GM12878 (cell line): ENCODE measurements at regions not wholly inside any gene's neighbourhood (a gene's known extent, or its start where the extent isn't known, plus 50 kb on each side); places are given as distances from the start of the nearest gene placed in this dataset.

Experiments used
- ATAC-seq: fragments of 200-7000 bp; cut with Tn5 transposase; 3 replicates; pipeline ENCODE4 v1.9.1; 2020; ENCODE audit warnings: mild to moderate bottlenecking, moderate library complexity
- BruUV-seq: library from RNA; stranded (reverse); fragments of 400-500 nt; replicated peaks from 2 replicates; lab custom pipeline; 2021; lab: Mats Ljungman, UMichigan
- CTCF ChIA-PET: fragments of 300-600 bp; sonication (Branson Sonifier 250); formaldehyde crosslinking; extraction: SDS; loops from one replicate; lab custom pipeline; 2021; ENCODE audit warnings: inconsistent platforms; lab: Yijun Ruan, JAX
- POLR2A ChIA-PET: fragments of 350-600 bp; formaldehyde crosslinking; extraction: SDS; loops from one replicate; lab custom pipeline; 2021; ENCODE audit warnings: inconsistent platforms; lab: Charles Lee
- RAD21 ChIA-PET: fragments of 300-600 bp; sonication (Branson Sonifier 250); formaldehyde crosslinking; loops from one replicate; lab custom pipeline; 2023; ENCODE audit warnings: antibody characterized with exemption; ENCODE audit not compliant: unreplicated experiment; lab: Charles Lee
- SMC1A ChIA-PET: fragments of 300-600 bp; sonication (Branson Sonifier 250); formaldehyde crosslinking; loops from one replicate; lab custom pipeline; 2023; ENCODE audit not compliant: unreplicated experiment, uncharacterized antibody; lab: Charles Lee
- DNase-seq: peaks from one replicate; pipeline ENCODE4 v3.0.0-alpha.2; 2011; ENCODE audit warnings: low read depth, low spot score
- FAIRE-seq: peaks from 3 replicates; lab custom pipeline; 2011; peaks lifted over from hg19 to GRCh38; lab: Jason Lieb, UNC
- H2AFZ ChIP-seq: 2 replicates; pipeline ENCODE4 v1.6.0; 2011; ENCODE audit warnings: low read depth, low read length, control low read depth; ENCODE audit not compliant: control insufficient read depth
- H3K27ac ChIP-seq: 2 replicates; pipeline ENCODE4 v1.5.1; 2011; ENCODE audit warnings: control low read depth; ENCODE audit not compliant: control insufficient read depth, insufficient read depth
- H3K27me3 ChIP-seq, 2 experiments: replicated peaks in 1 of 2; 2 replicates each; pipeline versions ENCODE4 v1.6.0 to v1.6.1; 2011; ENCODE audit warnings: low read length in 1 of 2; ENCODE audit not compliant: control insufficient read depth in 2 of 2, insufficient read depth in 2 of 2
- H3K36me3 ChIP-seq, 2 experiments: 2 replicates each; pipeline ENCODE4 v1.5.1; 2011; ENCODE audit warnings: low read length in 1 of 2; ENCODE audit not compliant: control insufficient read depth in 2 of 2, insufficient read depth in 2 of 2
- H3K4me1 ChIP-seq: 2 replicates; pipeline ENCODE4 v1.6.1; 2011; ENCODE audit warnings: mild to moderate bottlenecking, low read length, moderate library complexity, mixed read lengths; ENCODE audit not compliant: control insufficient read depth, insufficient read depth
- H3K4me2 ChIP-seq: 2 replicates; pipeline ENCODE4 v1.6.0; 2011; ENCODE audit warnings: control low read depth; ENCODE audit not compliant: control insufficient read depth, insufficient read depth
- H3K4me3 ChIP-seq: fragments of 200-600 bp; sonication (generic); 2 replicates; pipeline ENCODE4 v1.5.1; 2016
- H3K79me2 ChIP-seq: 2 replicates; pipeline ENCODE4 v1.6.0; 2011; ENCODE audit warnings: low read length; ENCODE audit not compliant: control insufficient read depth, insufficient read depth
- H3K9ac ChIP-seq: 2 replicates; pipeline ENCODE4 v1.8.0; 2011; ENCODE audit warnings: low read length, control low read depth, mixed read lengths; ENCODE audit not compliant: control insufficient read depth, insufficient read depth
- H3K9me3 ChIP-seq: replicated peaks from 3 replicates; pipeline ENCODE4 v1.5.1; 2011; ENCODE audit warnings: mild to moderate bottlenecking, low read length; ENCODE audit not compliant: control insufficient read depth, insufficient read depth
- H4K20me1 ChIP-seq: 2 replicates; pipeline ENCODE4 v1.6.0; 2011; ENCODE audit not compliant: control insufficient read depth, insufficient read depth
- CREM ChIP-seq: IDR thresholded peaks from 2 replicates; pipeline ENCODE4 v1.6.1; 2014; ENCODE audit warnings: antibody characterized with exemption, low read depth
- ETV6 ChIP-seq, 2 experiments: fragments of 450-650 bp in 1 of 2; IDR thresholded peaks in 1 of 2; conservative IDR thresholded peaks in 1 of 2; 2 replicates each; pipeline ENCODE4 v1.6.1; 2014; ENCODE audit warnings: antibody characterized with exemption in 1 of 2, borderline replicate concordance in 1 of 2, low read depth in 1 of 2, mild to moderate bottlenecking in 1 of 2, moderate library complexity in 1 of 2
- IKZF2 ChIP-seq, 2 experiments: fragments of 450-650 bp; IDR thresholded peaks; 2 replicates each; pipeline ENCODE4 v1.6.1; 2017; ENCODE audit warnings: mild to moderate bottlenecking in 2 of 2, moderate library complexity in 2 of 2
- IRF4 ChIP-seq: IDR thresholded peaks from 2 replicates; pipeline ENCODE4 v1.6.1; 2011; ENCODE audit warnings: low read depth, low read length
- KDM1A ChIP-seq: fragments of 200-600 bp; sonication (generic); IDR thresholded peaks from 2 replicates; pipeline ENCODE4 v1.6.1; 2016; ENCODE audit warnings: borderline replicate concordance
- MEF2B ChIP-seq: fragments of 450-650 bp; IDR thresholded peaks from 2 replicates; pipeline ENCODE4 v1.6.1; 2018; ENCODE audit warnings: mild to moderate bottlenecking, moderate library complexity; ENCODE audit not compliant: partially characterized antibody, poor library complexity, severe bottlenecking
- POLR2A ChIP-seq: IDR thresholded peaks from 2 replicates; pipeline ENCODE4 v1.6.1; 2011; ENCODE audit warnings: low read depth, mild to moderate bottlenecking, low read length
- POLR2AphosphoS5 ChIP-seq: IDR thresholded peaks from 2 replicates; pipeline ENCODE4 v1.6.1; 2011; ENCODE audit warnings: mild to moderate bottlenecking, low read length, inconsistent platforms
- RB1 ChIP-seq: fragments of 450-650 bp; formaldehyde crosslinking; IDR thresholded peaks from 2 replicates; pipeline ENCODE4 v1.6.1; 2017; ENCODE audit warnings: mild to moderate bottlenecking, borderline replicate concordance
- RFX5 ChIP-seq: IDR thresholded peaks from 2 replicates; pipeline ENCODE4 v1.6.1; 2011; ENCODE audit warnings: low read depth, low read length, improper control_type of control experiment
- YBX1 ChIP-seq: fragments of 450-650 bp; IDR thresholded peaks from 2 replicates; pipeline ENCODE4 v1.6.1; 2016; ENCODE audit warnings: antibody characterized with exemption
- ZNF622 ChIP-seq: fragments of 450-650 bp; IDR thresholded peaks from 2 replicates; pipeline ENCODE4 v1.6.1; 2017; ENCODE audit warnings: mild to moderate bottlenecking, inconsistent platforms
- WGBS: methylation state at CpG from one replicate; pipeline ENCODE4 v1.1.6; 2016; ENCODE audit warnings: low lambda C conversion rate; ENCODE audit not compliant: insufficient replicate concordance, insufficient coverage; ENCODE audit errors: missing lambda C conversion rate; 5-methylcytosine and 5-hydroxymethylcytosine counted together
- in situ Hi-C: fragments of 300-500 bp; cut with MboI; formaldehyde crosslinking; loops from 9 replicates; pipeline ENCODE4 v1.14.3; 2018; ENCODE audit warnings: mixed read lengths
- intact Hi-C: fragments of 100-400 bp; cut with micrococcal nuclease; formaldehyde crosslinking; loops from one replicate; pipeline ENCODE4 v1.14.2; 2022; ENCODE audit not compliant: unreplicated experiment
- TF ChIP-seq, protein P1 (sequence below): IDR thresholded peaks from 2 replicates; pipeline ENCODE4 v1.6.1; 2011; ENCODE audit warnings: borderline replicate concordance, low read depth, mild to moderate bottlenecking, moderate library complexity, mixed read lengths, low read length; ENCODE audit not compliant: insufficient read depth; ENCODE audit errors: extremely low read length
- TF ChIP-seq, protein P2 (sequence below): fragments of 450-650 bp; conservative IDR thresholded peaks from 2 replicates; pipeline ENCODE4 v1.6.1; 2017; ENCODE audit warnings: mild to moderate bottlenecking, moderate library complexity

DNA sequence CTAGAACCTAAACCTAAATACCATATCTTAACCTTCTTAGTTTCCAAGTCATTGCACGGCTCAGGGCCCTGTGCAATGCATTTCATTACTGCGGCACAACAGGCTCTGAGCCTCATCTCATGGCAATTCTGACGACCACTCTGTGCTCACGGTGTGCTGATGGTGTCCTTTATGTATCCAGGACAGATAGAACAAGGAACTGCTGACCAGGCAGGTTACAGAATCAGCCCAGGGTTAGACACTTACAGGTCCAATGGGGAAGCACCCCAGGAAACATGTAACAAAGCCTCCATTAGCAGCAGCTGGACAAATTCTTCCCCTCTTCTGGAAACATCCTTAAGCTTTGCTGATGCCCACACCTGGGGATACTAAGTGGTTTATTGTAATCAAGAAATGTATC, 91.9 kb upstream of the NSMCE3 start:
- H3K4me2 ChIP-seq = no peak overlapping the region
- CTCF ChIA-PET = interaction anchor here (0.6 kb wide), 1 partner anchor 60 kb away, joined by 3 read pairs; no protein-coding TSS in a partner anchor
- no peak overlapping the region for H3K27ac ChIP-seq
- intact Hi-C loops (no loop called here), in situ Hi-C loops (no loop called here)
- no peaks in the 10 kb centered on the region for H3K36me3 ChIP-seq
- no peaks in the 10 kb centered on the region for H3K4me1 ChIP-seq
- SMC1A ChIA-PET = no interaction called here
- no peaks in the 10 kb centered on the region for H3K9me3 ChIP-seq
- 17% methylated on average over 4 of the region's 4 CpGs for WGBS
- POLR2A ChIA-PET = no interaction called here
- DNase-seq (no peak), FAIRE-seq (no peak), ATAC-seq (no peak)
- H3K9ac ChIP-seq = no peak overlapping the region
- no peak overlapping the region for H3K4me3 ChIP-seq
- no peak overlapping the region for H2AFZ ChIP-seq
- no TSS peak for BruUV-seq
- H3K27me3 ChIP-seq = no peaks in the 10 kb centered on the region
- RAD21 ChIA-PET = no interaction called here
- no peaks in the 10 kb centered on the region for H4K20me1 ChIP-seq
- H3K79me2 ChIP-seq = no peaks in the 10 kb centered on the region
- TF ChIP-seq ETV6 (conservative IDR thresholded peaks at IDR 0.05 in 1 of 2, IDR thresholded peaks at IDR 0.05 in 1 of 2; ENCODE audit: borderline replicate concordance in 1 of 2, low read depth in 1 of 2) (no peak), IKZF2 (IDR thresholded peaks at IDR 0.05) (no peak), YBX1 (no peak), MEF2B (no peak), IRF4 (no peak), POLR2AphosphoS5 (no peak), RB1 (no peak), POLR2A (no peak), ZNF622 (no peak), RFX5 (no peak), CREM (no peak), KDM1A (no peak)
- TF ChIP-seq, protein P1, sequence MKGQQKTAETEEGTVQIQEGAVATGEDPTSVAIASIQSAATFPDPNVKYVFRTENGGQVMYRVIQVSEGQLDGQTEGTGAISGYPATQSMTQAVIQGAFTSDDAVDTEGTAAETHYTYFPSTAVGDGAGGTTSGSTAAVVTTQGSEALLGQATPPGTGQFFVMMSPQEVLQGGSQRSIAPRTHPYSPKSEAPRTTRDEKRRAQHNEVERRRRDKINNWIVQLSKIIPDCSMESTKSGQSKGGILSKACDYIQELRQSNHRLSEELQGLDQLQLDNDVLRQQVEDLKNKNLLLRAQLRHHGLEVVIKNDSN = no peak
- TF ChIP-seq, protein P2, sequence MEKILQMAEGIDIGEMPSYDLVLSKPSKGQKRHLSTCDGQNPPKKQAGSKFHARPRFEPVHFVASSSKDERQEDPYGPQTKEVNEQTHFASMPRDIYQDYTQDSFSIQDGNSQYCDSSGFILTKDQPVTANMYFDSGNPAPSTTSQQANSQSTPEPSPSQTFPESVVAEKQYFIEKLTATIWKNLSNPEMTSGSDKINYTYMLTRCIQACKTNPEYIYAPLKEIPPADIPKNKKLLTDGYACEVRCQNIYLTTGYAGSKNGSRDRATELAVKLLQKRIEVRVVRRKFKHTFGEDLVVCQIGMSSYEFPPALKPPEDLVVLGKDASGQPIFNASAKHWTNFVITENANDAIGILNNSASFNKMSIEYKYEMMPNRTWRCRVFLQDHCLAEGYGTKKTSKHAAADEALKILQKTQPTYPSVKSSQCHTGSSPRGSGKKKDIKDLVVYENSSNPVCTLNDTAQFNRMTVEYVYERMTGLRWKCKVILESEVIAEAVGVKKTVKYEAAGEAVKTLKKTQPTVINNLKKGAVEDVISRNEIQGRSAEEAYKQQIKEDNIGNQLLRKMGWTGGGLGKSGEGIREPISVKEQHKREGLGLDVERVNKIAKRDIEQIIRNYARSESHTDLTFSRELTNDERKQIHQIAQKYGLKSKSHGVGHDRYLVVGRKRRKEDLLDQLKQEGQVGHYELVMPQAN = no peak
